ENCODE measurements at regions not wholly inside any gene's neighbourhood (a gene's known extent, or its start where the extent isn't known, plus 50 kb on each side); places are given as distances from the start of the nearest gene placed in this dataset.

- TF ChIP-seq CTCF (IDR thresholded peaks at IDR 0.05) = no peak
- Histone ChIP-seq H3K27me3 (no peaks in the 10 kb centered on the region), H3K27ac (no peak overlapping the region), H3K4me3 (ENCODE audit: low read depth in 1 of 2, low read length in 1 of 2) (no peak overlapping the region), H3K4me1 (ENCODE audit: control insufficient read depth in 1 of 2, insufficient read depth in 1 of 2, low read depth in 1 of 2, low read length in 1 of 2) (no peaks in the 10 kb centered on the region), H3K36me3 (no peaks in the 10 kb centered on the region), H3K9me3 (no peaks in the 10 kb centered on the region)
Observed at GRCh38 chr5:89981878-89982773, 427.4 kb downstream of the CETN3 start.

GRCh38 chr5:89981021-89981420 lies 428.5 kb downstream of the CETN3 start:
- no peak for TF ChIP-seq CTCF (IDR thresholded peaks at IDR 0.05)
- Histone ChIP-seq H3K9me3 (no peaks in the 10 kb centered on the region), H3K4me1 (ENCODE audit: control insufficient read depth in 1 of 2, insufficient read depth in 1 of 2, low read depth in 1 of 2, low read length in 1 of 2) (no peaks in the 10 kb centered on the region), H3K4me3 (ENCODE audit: low read depth in 1 of 2, low read length in 1 of 2) (no peak overlapping the region), H3K36me3 (no peaks in the 10 kb centered on the region), H3K27ac (no peak overlapping the region), H3K27me3 (no peaks in the 10 kb centered on the region)

- Histone ChIP-seq H3K27me3 (no peaks in the 10 kb centered on the region), H3K4me3 (ENCODE audit: low read depth in 1 of 2, low read length in 1 of 2) (no peak overlapping the region), H3K9me3 (no peaks in the 10 kb centered on the region), H3K27ac (no peak overlapping the region), H3K4me1 (ENCODE audit: control insufficient read depth in 1 of 2, insufficient read depth in 1 of 2, low read depth in 1 of 2, low read length in 1 of 2) (no peaks in the 10 kb centered on the region), H3K36me3 (no peaks in the 10 kb centered on the region)
- no peak for TF ChIP-seq CTCF (IDR thresholded peaks at IDR 0.05)
Observed at GRCh38 chr5:89973516-89973915, 436.0 kb downstream of the CETN3 start.

- Histone ChIP-seq H3K27ac (no peak overlapping the region), H3K4me3 (ENCODE audit: low read depth in 1 of 2, low read length in 1 of 2) (no peak overlapping the region), H3K9me3 (no peaks in the 10 kb centered on the region), H3K36me3 (no peaks in the 10 kb centered on the region), H3K4me1 (ENCODE audit: control insufficient read depth in 1 of 2, insufficient read depth in 1 of 2, low read depth in 1 of 2, low read length in 1 of 2) (no peaks in the 10 kb centered on the region), H3K27me3 (no peaks in the 10 kb centered on the region)
- TF ChIP-seq CTCF (IDR thresholded peaks at IDR 0.05) = no peak
Observed at GRCh38 chr5:89972901-89973300, 436.7 kb downstream of the CETN3 start.

GRCh38 chr5:89968958-89969381 lies 440.6 kb downstream of the CETN3 start:
- Histone ChIP-seq H3K27ac (no peak overlapping the region), H3K4me1 (ENCODE audit: control insufficient read depth in 1 of 2, insufficient read depth in 1 of 2, low read depth in 1 of 2, low read length in 1 of 2) (no peaks in the 10 kb centered on the region), H3K36me3 (no peaks in the 10 kb centered on the region), H3K9me3 (no peaks in the 10 kb centered on the region), H3K4me3 (ENCODE audit: low read depth in 1 of 2, low read length in 1 of 2) (no peak overlapping the region), H3K27me3 (no peaks in the 10 kb centered on the region)
- TF ChIP-seq CTCF (IDR thresholded peaks at IDR 0.05) = no peak

All from neutrophil (primary cell).